HG03196 (cell line): ENCODE measurements at regions not wholly inside any gene's neighbourhood (a gene's known extent, or its start where the extent isn't known, plus 50 kb on each side); places are given as distances from the start of the nearest gene placed in this dataset.

Source experiments
- ATAC-seq: cut with Tn5 transposase; IDR thresholded peaks from one replicate; pipeline ENCODE4 v1.9.1; 2021; ENCODE audit not compliant: unreplicated experiment

- ATAC-seq: no peak
These were observed 208.6 kb upstream of the SFRP2 start for GRCh38 chr4:153997516-153997915.

GRCh38 chr4:153989505-153989904 is 200.6 kb upstream of the SFRP2 start:
- ATAC-seq: no peak

- ATAC-seq: no peak
These were observed 199.8 kb upstream of the SFRP2 start for GRCh38 chr4:153988492-153989363.

- ATAC-seq: no peak
These were observed 198.4 kb upstream of the SFRP2 start for GRCh38 chr4:153987291-153987690.

GRCh38 chr4:153976954-153977353 is 188.1 kb upstream of the SFRP2 start:
- no peak for ATAC-seq

DNA sequence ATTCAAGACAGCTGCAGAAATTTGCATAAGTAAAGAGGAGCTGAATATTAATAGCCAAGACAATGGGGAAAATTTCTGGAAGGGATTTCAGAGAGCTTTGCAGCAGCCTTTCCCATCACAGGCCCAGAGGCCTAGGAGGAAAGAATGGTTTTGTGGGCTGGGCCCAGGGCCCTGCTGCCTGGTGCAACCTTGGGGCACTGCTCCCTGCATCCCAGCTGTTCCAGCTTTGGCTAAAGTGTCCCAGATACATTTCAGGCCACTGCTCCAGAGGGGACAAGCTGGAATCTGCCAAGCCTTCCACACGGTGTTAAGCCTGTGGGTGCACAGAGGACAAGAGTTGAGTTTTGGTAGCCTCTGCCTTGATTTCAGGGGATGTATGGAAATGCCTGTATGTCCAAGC is 185.6 kb upstream of the SFRP2 start:
- ATAC-seq: no peak

GRCh38 chr4:153973942-153974341 is 185.1 kb upstream of the SFRP2 start:
- ATAC-seq: no peak

DNA sequence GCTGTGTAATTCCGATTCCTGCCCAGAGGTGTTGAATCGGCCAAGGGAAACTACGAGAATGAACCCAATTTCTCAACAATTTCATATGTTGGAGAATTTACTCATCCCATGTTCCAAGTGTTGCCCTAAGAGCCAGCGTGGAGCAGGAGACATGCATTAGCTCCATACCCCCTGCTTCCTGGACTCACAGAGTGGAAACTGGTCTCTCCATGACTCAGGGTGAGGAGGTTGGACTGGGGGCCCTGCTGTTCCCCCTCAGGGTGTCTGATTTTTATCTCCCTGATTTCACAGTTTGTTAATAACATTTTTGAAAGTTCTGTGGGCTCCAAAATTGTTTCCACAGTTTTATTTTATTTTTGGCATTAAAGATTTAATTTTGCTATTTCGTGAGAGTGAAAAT is 183.0 kb upstream of the SFRP2 start:
- no peak for ATAC-seq

GRCh38 chr4:153970169-153970568 is 181.3 kb upstream of the SFRP2 start:
- no peak for ATAC-seq

GRCh38 chr4:153969542-153969941 is 180.7 kb upstream of the SFRP2 start:
- no peak for ATAC-seq

GRCh38 chr4:153966641-153967040 is 177.8 kb upstream of the SFRP2 start:
- no peak for ATAC-seq

DNA sequence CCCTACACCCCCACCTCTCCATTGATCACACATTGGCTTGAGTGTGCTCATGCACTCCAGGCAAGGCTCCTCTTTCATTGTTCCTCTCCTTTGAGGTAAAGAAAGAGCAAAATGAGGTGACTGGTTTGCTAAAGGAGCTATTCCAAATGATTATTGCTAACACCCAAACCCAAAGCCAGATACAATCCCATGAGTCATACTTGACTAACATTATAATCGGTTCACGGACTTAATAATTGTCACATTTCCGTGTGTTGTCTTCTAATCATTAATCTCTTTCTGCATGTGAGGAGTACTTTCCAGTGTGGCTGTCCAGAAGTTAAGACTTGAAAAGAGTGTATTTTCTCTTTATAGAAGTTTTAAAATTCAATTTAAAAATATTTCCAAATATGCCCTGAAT is 174.3 kb upstream of the SFRP2 start:
- ATAC-seq: no peak

DNA sequence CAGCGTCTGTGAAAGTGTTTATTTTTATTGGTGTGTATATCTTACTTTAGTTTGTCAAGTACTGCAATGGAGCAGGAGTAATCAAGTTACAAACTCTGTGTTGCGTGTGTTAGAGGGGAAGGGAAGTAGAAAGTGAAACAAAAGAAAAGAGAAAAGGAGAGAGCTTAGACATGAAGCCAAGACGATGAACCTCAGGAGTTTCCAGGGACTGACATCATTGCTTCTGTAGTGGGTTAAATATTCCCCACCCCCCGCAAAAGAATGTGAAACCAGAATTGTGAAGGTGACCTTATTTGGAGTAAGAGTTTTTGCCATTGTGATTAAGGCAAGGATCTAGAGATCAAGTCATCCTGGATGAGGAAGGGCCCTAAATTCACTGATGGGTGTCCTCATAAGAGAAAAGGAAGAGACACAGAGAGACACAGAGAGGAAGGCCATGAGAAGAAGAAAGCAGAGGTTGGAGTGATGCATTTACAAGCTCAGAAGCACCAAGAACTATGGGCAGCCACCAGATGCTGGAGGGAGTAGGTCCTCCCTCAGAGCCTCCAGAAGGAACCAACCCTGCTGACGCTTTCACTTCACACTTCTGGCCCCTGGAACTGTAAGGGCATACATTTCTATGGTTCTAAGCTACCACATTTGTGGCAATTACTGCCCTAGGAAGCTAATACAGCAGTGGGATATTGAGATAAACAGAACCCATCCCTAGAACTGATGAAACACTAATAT is 173.6 kb upstream of the SFRP2 start:
- ATAC-seq: no peak

GRCh38 chr4:153955327-153955726 is 166.4 kb upstream of the SFRP2 start:
- no peak for ATAC-seq

- ATAC-seq: no peak
These were observed 165.8 kb upstream of the SFRP2 start for GRCh38 chr4:153954654-153955053.

DNA sequence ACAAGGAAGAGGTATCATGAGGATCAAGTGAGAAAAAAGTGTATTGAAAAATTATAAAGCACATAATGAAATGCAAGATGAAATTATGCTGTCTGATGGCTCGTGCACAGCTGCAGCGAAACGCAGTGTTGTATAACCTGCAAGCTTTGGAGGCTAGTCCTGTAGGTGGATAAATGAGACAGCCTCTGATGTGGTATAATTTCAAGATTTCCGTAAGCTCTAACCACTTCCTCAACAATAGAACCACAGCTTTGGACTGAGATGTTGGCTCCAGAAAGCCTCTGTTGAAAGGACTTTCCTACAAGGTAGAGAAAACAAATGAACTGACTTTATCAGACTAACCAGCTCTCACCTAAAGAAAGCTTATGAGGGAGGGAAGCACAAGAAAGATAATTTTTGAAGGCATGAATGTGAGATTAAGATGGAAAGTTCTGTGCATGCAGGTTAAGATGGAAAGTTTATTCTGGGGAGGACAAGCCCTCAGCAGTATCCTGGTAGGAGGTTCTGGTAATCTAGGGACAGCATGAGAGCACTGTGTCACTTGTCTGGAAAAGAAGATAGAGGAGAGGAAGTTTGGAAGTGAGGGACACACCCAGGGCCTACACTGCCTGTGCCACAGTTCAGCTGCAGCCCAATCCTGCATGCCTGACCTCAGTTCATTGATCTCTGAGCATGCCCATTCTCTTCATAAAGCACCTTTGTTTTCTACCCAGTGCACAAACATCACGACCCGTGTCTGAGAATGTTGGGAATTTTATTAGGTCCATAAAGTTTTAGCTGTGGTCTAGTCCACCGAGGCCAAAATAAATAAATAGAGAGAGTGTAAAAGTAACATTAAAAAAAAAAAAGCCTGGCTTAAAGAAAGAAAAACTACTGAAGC is 161.5 kb upstream of the SFRP2 start:
- ATAC-seq: peak; percentile 53

GRCh38 chr4:153948041-153948440 is 159.2 kb upstream of the SFRP2 start:
- ATAC-seq: no peak

GRCh38 chr4:153947124-153947523 is 158.2 kb upstream of the SFRP2 start:
- no peak for ATAC-seq

- ATAC-seq: no peak
These were observed 156.8 kb upstream of the SFRP2 start for GRCh38 chr4:153945704-153946103.

- no peak for ATAC-seq
These were observed 155.0 kb upstream of the SFRP2 start for GRCh38 chr4:153943738-153944415.

- ATAC-seq: no peak
These were observed 152.0 kb upstream of the SFRP2 start for GRCh38 chr4:153940916-153941315.
